Liver (tissue), 8 donors: ENCODE measurements at regions not wholly inside any gene's neighbourhood (a gene's known extent, or its start where the extent isn't known, plus 50 kb on each side); places are given as distances from the start of the nearest gene placed in this dataset.

Experiments
- DNase-seq: peaks from one replicate; pipeline ENCODE4 v3.0.0-alpha.2; 2017; ENCODE audit warnings: low spot score
- H3K27ac ChIP-seq, 2 donors: one replicate each; pipeline ENCODE4 v1.7.0; 2013; ENCODE audit warnings: inconsistent platforms in 2 of 2, low read length in 2 of 2, control low read depth in 1 of 2, low read depth in 1 of 2, mild to moderate bottlenecking in 1 of 2
- H3K27me3 ChIP-seq, 4 donors: one replicate each; pipeline versions ENCODE4 v1.6.1 to v1.7.0; 2013; ENCODE audit warnings: low read length in 3 of 4, inconsistent platforms in 1 of 4, mild to moderate bottlenecking in 1 of 4, moderate library complexity in 1 of 4; ENCODE audit not compliant: control insufficient read depth in 4 of 4, insufficient read depth in 4 of 4
- H3K36me3 ChIP-seq, 4 donors: one replicate each; pipeline versions ENCODE4 v1.6.1 to v1.7.0; 2013; ENCODE audit warnings: low read length in 3 of 4, mild to moderate bottlenecking in 3 of 4, low read depth in 1 of 4, moderate library complexity in 1 of 4; ENCODE audit not compliant: control insufficient read depth in 4 of 4, insufficient read depth in 3 of 4
- H3K4me1 ChIP-seq, 4 donors: one replicate each; pipeline versions ENCODE4 v1.6.1 to v1.7.0; 2013; ENCODE audit warnings: low read length in 3 of 4, mild to moderate bottlenecking in 3 of 4, moderate library complexity in 1 of 4; ENCODE audit not compliant: control insufficient read depth in 4 of 4, insufficient read depth in 4 of 4
- H3K4me3 ChIP-seq, 3 donors: one replicate each; pipeline versions ENCODE4 v1.6.1 to v1.7.0; 2013; ENCODE audit warnings: low read length in 3 of 3, control low read depth in 1 of 3, low read depth in 1 of 3, mild to moderate bottlenecking in 1 of 3
- H3K9ac ChIP-seq, 2 donors: one replicate each; pipeline ENCODE4 v1.7.0; 2013; ENCODE audit warnings: low read length in 2 of 2, mild to moderate bottlenecking in 2 of 2, moderate library complexity in 2 of 2, control low read depth in 1 of 2, low read depth in 1 of 2
- H3K9me3 ChIP-seq, 4 donors: one replicate each; pipeline versions ENCODE4 v1.6.1 to v1.7.0; 2013; ENCODE audit warnings: low read length in 3 of 4; ENCODE audit not compliant: control insufficient read depth in 4 of 4
- ATF3 ChIP-seq: IDR thresholded peaks from 2 replicates; pipeline ENCODE4 v1.6.1; 2016; ENCODE audit warnings: antibody characterized with exemption
- CTCF ChIP-seq: fragments of 150-350 bp; IDR thresholded peaks from 2 replicates; pipeline ENCODE4 v1.5.1; 2017; ENCODE audit warnings: improper control_type of control experiment, low read depth, low read length; ENCODE audit not compliant: missing input control
- EGR1 ChIP-seq, 2 donors: IDR thresholded peaks; 2 replicates each; pipeline ENCODE4 v1.6.1; 2016 to 2018; ENCODE audit warnings: antibody characterized with exemption in 2 of 2, low read depth in 2 of 2
- FOXA1 ChIP-seq: IDR thresholded peaks from 2 replicates; pipeline ENCODE4 v1.6.1; 2016; ENCODE audit warnings: antibody characterized with exemption
- FOXA2 ChIP-seq: IDR thresholded peaks from 2 replicates; pipeline ENCODE4 v1.6.1; 2016; ENCODE audit warnings: antibody characterized with exemption
- GABPA ChIP-seq, 2 donors: IDR thresholded peaks in 1 of 2; conservative IDR thresholded peaks in 1 of 2; 2 replicates each; pipeline ENCODE4 v1.6.1; 2016; ENCODE audit warnings: antibody characterized with exemption in 2 of 2, mild to moderate bottlenecking in 1 of 2, moderate library complexity in 1 of 2
- HNF4A ChIP-seq, 2 donors: conservative IDR thresholded peaks; 2 replicates each; pipeline ENCODE4 v1.6.1; 2016; ENCODE audit warnings: antibody characterized with exemption in 2 of 2, mild to moderate bottlenecking in 2 of 2
- HNF4G ChIP-seq: IDR thresholded peaks from 2 replicates; pipeline ENCODE4 v1.6.1; 2016; ENCODE audit warnings: antibody characterized with exemption
- JUND ChIP-seq, 2 donors: IDR thresholded peaks; 2 replicates each; pipeline ENCODE4 v1.6.1; 2016; ENCODE audit warnings: antibody characterized with exemption in 2 of 2
- MAX ChIP-seq: IDR thresholded peaks from 2 replicates; pipeline ENCODE4 v1.6.1; 2016; ENCODE audit warnings: antibody characterized with exemption
- NR2F2 ChIP-seq: IDR thresholded peaks from 2 replicates; pipeline ENCODE4 v1.6.1; 2016; ENCODE audit warnings: antibody characterized with exemption
- RAD21 ChIP-seq, 2 donors: IDR thresholded peaks; 2 replicates each; pipeline ENCODE4 v1.6.1; 2016; ENCODE audit warnings: antibody characterized with exemption in 2 of 2, mild to moderate bottlenecking in 2 of 2
- REST ChIP-seq: IDR thresholded peaks from 2 replicates; pipeline ENCODE4 v1.6.1; 2016; ENCODE audit warnings: antibody characterized with exemption, mild to moderate bottlenecking
- RXRA ChIP-seq, 2 donors: IDR thresholded peaks; 2 replicates each; pipeline ENCODE4 v1.6.1; 2017 to 2018; ENCODE audit warnings: antibody characterized with exemption in 2 of 2, mild to moderate bottlenecking in 1 of 2
- SP1 ChIP-seq: IDR thresholded peaks from 2 replicates; pipeline ENCODE4 v1.6.1; 2018; ENCODE audit warnings: antibody characterized with exemption, mild to moderate bottlenecking
- TAF1 ChIP-seq: conservative IDR thresholded peaks from 2 replicates; pipeline ENCODE4 v1.6.1; 2016; ENCODE audit warnings: antibody characterized with exemption, mild to moderate bottlenecking
- YY1 ChIP-seq: IDR thresholded peaks from 2 replicates; pipeline ENCODE4 v1.6.1; 2016; ENCODE audit warnings: antibody characterized with exemption, mild to moderate bottlenecking
- ZBTB33 ChIP-seq: IDR thresholded peaks from 2 replicates; pipeline ENCODE4 v1.6.1; 2016; ENCODE audit warnings: antibody characterized with exemption
- WGBS: extraction: QIAGEN DNeasy Blood & Tissue Kit; methylation state at CpG from one replicate; pipeline ENCODE4 v1.1.7; 2013; 5-methylcytosine and 5-hydroxymethylcytosine counted together
- donor health status: healthy.
- donor health status: healthy.
- donor health status: healthy.
- donor health status: healthy.
- donor health status: healthy.

- no peaks in the 10 kb centered on the region for H3K36me3 ChIP-seq
- H3K4me1 ChIP-seq: no peaks in the 10 kb centered on the region
- H3K4me3 ChIP-seq: no peak overlapping the region
- no peak for TF ChIP-seq ZBTB33
- no peak for TF ChIP-seq FOXA2
- TF ChIP-seq YY1: no peak
- no peak for TF ChIP-seq JUND (IDR thresholded peaks at IDR 0.05)
- TF ChIP-seq CTCF: no peak
- TF ChIP-seq RAD21 (IDR thresholded peaks at IDR 0.05): no peak
- TF ChIP-seq SP1: no peak
- no peak for TF ChIP-seq NR2F2
- no peak for TF ChIP-seq HNF4A (conservative IDR thresholded peaks at IDR 0.05)
- no peaks in the 10 kb centered on the region for H3K27me3 ChIP-seq
- no peak overlapping the region for H3K9ac ChIP-seq
- no peak for DNase-seq
- no peaks in the 10 kb centered on the region for H3K9me3 ChIP-seq
- 84% methylated on average over 2 of the region's 2 CpGs for WGBS
- no peak overlapping the region for H3K27ac ChIP-seq
Measured at GRCh38 chr12:68508576-68508975, 102.1 kb upstream of the RAP1B start.

- Histone ChIP-seq H3K36me3 (no peaks in the 10 kb centered on the region), H3K27ac (no peak overlapping the region), H3K4me1 (no peaks in the 10 kb centered on the region), H3K27me3 (no peaks in the 10 kb centered on the region), H3K9ac (no peak overlapping the region), H3K4me3 (no peak overlapping the region), H3K9me3 (no peaks in the 10 kb centered on the region)
- TF ChIP-seq GABPA (IDR thresholded peaks at IDR 0.05 in 1 of 2, conservative IDR thresholded peaks at IDR 0.05 in 1 of 2) (no peak), TAF1 (no peak), HNF4A (conservative IDR thresholded peaks at IDR 0.05) (no peak), ZBTB33 (no peak), FOXA2 (no peak), YY1 (no peak), CTCF (no peak), FOXA1 (no peak), RAD21 (IDR thresholded peaks at IDR 0.05) (no peak), MAX (no peak), ATF3 (no peak), RXRA (IDR thresholded peaks at IDR 0.05) (no peak), EGR1 (IDR thresholded peaks at IDR 0.05; ENCODE audit: low read depth in 2 of 2) (no peak), HNF4G (no peak), REST (no peak), NR2F2 (no peak), SP1 (no peak), JUND (IDR thresholded peaks at IDR 0.05) (no peak)
- no peak for DNase-seq
- WGBS: 93% methylated on average over 4 of the region's 4 CpGs
Measured at GRCh38 chr12:68509242-68509641, 101.5 kb upstream of the RAP1B start.
